RCC 7860 (cell line): ENCODE measurements at regions not wholly inside any gene's neighbourhood (a gene's known extent, or its start where the extent isn't known, plus 50 kb on each side); places are given as distances from the start of the nearest gene placed in this dataset.
"Not testable (repeated sequence)": the region's sequence is repeated elsewhere in the genome, so short reads cannot be mapped to it uniquely, and the experiment has no call there.

Source experiments
- DNase-seq: peaks from one replicate; pipeline ENCODE4 v3.0.0-alpha.2; 2015; ENCODE audit warnings: low spot score
- FAIRE-seq: peaks from 2 replicates; lab custom pipeline; 2012; peaks lifted over from hg19 to GRCh38; lab: Jason Lieb, UNC

DNA sequence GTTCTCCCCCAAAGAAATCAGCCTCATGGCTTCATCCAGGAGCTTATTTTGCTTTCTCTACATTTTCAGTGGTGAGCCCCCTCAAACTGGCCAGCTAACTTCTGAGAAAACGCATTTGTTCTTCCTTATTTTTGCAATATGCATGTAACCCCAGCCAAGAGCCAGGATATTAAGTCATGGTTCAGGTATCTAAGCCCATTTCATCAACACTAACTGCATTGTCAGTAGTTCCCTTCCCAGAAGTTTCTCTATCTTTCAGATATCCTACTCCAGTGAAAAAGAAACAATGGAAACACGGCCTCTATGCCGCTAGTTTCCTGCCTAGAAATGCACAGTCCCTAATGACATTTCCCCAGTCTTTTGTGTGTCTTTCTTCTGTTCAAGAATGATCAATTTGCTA lies 102.8 kb upstream of the RASSF8 start:
- FAIRE-seq (no peak), DNase-seq (no peak)

DNA sequence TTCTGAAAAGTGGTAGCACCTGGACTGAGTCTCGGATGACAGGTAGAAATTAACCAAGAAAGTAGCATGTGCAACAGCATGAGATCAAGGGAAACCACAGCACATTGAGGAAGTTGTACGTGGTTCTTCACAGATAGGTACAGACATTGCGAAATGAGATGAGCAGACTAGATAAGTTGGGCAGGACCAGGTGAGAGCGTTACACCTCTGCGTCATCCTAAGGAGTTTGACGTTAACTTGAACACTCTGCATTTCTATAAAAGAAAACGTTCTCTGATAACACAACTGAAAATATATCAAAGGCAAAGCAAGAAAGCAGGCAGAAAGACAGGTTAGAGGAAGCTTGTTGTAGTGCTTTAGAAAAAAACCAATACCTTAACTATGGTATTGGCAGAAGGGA lies 98.5 kb upstream of the RASSF8 start:
- no peak for DNase-seq
- FAIRE-seq, result no peak

DNA sequence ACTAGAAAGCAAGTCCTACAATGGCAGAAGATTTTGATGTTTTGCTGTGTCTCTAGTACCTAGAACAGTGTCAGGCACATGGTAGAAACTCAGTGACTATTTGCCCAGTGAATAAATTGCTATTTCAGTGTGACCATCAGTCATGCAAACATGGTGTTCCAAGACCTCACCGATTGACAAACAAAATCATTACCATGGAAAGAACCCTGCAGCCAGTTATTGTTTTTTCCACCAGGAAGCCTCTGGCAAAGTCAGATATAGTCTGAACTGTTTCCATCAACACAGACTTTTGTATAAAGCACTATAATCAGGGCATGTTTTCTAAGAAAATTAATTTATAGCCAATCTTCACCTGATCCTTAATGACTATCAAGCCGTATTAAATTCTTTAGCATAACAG lies 97.3 kb upstream of the RASSF8 start:
- no peak for FAIRE-seq

DNA sequence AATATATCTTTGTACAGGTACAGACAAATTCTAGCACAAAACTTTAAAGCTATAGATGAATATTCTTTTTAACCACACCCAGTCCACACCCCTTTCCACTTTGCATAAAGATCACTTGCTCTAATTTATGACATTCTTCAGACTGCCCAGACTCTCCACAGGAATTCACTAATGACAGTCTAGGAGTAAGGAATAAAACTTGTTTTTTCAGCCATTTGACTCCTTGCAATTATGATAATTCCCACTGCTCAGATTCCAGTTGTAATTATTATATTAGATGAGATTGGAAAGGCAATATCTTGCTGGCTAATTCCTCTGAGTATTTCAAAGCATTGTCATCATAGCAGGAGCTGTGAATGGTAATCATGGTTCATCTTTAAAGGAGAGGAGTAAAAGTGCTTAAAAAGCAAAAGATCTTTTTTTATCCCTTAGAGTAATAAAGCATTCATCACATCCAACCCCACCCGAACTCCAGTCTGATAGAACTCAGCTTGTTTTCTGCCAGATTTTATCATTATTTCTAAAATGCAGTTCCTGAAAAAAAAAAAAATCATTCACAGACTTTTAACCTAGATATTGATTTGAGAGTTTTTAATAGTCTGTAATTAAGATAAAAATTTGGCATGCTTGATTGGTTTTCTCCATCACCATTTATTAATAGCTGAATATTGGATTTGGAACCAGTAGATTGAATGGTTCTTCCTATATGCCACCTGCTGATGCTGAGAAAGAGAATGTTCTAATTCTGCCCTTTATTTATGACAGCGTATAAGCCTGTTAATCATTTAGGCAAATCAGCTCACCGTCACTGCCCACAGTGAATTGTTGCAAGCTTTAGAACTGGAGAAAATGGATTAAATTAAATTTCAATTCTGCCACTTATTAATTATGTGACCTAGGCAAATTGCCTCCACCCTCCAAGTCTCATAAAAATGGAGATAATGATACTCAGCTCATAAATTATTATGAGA lies 93.9 kb upstream of the RASSF8 start:
- DNase-seq (no peak), FAIRE-seq (no peak)

More for the DNA sequence above, 97.3 kb upstream of the RASSF8 start:
- no peak for DNase-seq

DNA sequence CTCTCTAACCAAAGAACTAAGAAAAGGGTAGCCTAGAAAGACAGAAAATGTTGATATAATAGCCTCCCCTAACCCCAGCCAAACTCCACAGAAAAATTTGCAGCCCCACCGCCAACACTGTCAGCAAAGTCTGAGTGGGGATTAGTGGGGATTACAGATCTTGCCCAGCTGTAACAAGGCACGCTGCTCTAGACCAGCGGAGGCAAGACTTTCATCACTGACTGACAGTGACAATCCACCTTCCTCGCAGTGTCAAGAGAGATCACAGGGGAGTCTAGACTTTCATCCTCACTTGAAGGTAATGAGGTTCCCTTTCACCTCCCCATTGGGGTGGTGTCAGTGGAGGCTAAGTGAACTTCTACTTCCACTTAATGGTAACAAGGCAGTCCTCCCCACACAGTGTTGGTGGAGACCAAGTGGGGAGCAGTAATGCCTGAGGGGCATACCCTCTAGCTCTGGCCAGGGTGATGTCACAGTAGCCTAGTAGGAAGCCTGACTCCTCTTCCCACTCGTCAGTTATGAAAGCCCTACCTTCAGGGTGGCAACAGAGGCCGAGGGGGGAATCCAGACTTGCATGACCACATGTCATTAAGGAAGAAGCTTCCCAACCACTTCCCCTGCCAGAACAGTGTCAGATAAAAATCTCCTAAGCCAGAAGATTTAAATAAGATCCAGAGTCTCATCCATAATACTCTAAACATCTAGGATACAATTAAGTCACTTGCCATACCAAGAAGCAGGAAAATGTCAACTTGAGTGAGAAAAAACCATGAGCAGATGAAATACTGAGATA lies 91.7 kb upstream of the RASSF8 start:
- FAIRE-seq (no peak), DNase-seq (peak; percentile 8)

DNA sequence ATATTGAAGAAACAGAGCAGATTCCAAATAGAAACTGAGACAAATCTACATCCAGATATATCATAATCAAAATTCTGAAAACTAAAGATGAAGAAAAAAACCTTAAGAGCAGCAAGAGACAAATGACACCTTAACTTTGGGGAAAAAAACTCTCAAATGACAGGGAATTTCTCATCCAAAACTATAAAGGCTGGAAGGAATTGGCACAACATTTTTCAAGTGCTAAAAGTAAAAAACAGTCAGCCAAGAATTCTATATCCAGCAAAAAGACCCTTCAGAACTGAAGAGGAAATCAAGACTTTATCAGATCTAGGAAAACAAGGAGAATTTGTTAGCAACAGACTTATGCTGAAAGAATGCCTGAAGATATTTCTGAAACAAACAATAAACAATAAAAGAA lies 90.3 kb upstream of the RASSF8 start:
- no peak for FAIRE-seq
- DNase-seq, result no peak

DNA sequence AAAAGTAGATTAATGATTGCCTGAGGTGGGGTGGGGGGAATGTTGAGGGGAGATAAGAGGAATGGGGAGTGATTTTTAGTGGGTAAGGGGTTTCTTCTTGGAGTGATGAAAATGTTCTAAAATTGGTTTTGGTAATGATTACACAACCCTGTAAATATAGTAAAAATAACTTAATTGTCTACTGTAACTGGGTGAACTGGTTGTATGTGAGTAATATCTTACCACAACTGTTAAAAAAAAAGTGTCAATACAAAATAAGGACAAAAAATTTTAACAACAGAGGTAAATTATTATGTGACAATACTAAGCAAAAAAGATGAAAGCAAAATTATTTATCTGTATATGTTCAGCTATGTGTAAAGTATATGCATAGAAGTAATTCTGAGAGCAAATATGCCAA lies 86.3 kb upstream of the RASSF8 start:
- FAIRE-seq, result no peak

DNA sequence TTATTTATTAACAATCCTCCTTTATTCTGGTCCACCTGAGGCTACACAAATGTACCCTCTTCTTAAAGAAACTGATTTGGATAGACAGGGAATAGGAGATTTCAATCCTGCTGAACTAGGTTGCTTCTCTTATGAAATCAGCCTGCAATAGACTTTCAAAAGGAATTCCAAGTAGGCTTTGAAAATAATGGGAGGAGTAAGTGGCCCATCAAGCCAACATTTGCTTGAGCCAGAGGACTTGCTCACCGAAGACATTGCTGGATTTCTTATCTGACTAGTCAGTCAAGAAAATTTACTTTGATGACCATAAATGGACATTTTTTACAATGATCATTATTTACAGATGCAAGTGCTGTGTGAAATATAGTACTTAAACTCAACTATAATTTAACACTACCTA lies 82.8 kb upstream of the RASSF8 start:
- FAIRE-seq, result no peak
- DNase-seq, result no peak

More for the DNA sequence above, 86.3 kb upstream of the RASSF8 start:
- DNase-seq, result no peak

DNA sequence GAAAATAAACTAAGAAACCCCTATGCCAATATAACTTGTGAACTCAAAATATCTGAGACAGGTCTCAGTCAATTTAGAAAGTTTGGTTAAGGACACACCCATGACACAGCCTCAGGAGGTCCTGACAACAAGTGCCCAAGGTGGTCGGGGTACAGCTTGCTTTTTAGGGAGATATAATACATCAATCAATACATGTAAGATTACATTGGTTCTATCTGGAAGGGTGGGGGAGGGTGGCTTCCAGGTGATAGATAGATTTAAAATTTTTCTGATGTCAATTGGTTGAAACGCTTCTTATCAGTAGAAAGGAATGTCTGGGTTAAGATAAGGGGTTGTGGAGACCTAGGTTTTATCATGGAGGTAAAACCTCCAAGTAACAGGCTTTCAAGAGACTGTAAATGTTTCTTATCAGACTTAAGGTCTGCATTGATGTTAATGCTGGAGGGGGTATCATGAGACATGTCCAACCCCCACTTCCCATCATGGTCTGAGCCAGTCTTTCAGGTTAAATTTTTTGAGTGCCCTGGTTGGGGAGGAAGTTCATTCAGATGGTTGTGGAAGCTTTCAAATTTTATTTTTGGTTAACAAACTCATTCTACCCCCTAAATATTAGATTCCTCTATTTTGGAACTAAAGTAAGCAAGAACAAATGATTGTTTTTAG lies 82.0 kb upstream of the RASSF8 start:
- no peak for FAIRE-seq
- DNase-seq, result no peak

DNA sequence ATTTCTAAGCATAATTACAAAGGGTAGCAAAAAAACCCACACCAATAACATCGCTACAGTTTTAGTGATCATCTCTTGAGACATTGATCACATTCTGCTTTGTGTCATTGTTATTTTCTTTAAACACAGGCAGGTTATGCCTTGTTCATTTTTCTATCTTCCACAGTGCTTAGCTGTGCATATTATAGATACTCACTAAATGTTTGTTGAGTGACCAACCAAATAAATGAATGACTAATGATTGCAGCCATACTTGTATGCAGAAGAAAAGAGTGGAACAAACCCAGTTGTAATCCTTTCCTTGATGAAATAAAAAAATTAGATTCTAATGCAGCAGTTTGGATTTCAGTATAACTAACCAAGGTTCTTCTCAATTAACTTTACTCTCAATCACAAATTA lies 81.0 kb upstream of the RASSF8 start:
- FAIRE-seq (no peak), DNase-seq (no peak)

DNA sequence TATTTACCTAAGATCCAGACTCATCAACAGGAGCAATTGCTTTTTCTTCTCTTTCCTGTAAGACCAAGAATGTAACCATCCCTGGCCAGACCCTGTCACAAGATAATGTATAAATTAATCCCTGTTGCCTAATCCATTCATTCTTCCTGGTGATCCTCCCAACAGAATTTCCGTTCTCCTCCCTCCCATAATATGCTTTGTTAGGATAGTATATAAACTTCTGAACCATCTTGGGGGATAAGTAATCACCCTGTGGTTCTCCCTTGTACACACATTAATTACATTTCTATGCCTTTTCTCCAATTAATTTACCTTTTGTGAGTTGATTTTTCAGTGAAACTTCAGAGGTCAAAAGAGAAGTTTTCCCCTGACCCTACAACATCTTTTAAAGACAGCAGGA lies 76.2 kb upstream of the RASSF8 start:
- DNase-seq, result no peak
- no peak for FAIRE-seq

DNA sequence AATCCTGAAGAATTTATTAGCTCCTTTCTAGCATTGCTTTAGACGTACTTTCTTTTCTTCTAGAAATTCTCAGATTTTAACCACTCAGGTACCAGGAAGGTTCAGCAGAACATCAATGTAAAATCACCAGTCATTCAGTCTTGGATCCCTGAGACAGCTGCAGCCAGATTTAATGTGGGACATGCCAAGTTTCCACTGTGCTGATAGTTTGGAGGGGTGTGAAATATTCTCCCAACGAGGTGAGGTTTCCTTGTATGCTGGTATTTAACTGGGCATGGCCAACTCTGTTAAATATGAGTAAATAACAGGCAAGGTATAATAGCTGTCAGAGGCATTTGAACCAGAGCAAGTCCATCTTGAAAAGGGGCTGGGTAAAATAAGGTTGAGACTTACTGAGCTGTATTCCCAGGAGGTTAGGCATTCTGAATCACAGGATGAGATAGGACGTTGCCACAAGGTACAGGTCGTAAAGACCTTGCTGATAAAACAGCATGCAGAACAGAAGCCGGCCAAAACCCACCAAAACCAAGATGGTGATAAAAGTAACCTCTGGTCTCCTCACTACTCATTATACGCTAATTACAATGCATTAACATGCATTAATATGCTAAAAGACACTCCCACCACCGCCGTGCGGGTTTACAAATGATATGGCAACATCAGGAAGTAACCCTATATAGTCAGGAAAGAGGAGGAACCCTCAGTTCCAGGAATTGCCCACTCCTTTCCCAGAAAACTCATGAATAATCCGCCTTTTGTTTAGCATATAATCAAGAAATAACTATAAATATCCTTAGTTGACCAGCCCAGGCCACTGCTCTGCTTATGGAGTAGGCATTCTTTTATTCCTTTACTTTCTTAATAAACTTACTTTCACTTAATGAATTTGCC lies 75.2 kb upstream of the RASSF8 start:
- DNase-seq, result no peak
- no peak for FAIRE-seq

DNA sequence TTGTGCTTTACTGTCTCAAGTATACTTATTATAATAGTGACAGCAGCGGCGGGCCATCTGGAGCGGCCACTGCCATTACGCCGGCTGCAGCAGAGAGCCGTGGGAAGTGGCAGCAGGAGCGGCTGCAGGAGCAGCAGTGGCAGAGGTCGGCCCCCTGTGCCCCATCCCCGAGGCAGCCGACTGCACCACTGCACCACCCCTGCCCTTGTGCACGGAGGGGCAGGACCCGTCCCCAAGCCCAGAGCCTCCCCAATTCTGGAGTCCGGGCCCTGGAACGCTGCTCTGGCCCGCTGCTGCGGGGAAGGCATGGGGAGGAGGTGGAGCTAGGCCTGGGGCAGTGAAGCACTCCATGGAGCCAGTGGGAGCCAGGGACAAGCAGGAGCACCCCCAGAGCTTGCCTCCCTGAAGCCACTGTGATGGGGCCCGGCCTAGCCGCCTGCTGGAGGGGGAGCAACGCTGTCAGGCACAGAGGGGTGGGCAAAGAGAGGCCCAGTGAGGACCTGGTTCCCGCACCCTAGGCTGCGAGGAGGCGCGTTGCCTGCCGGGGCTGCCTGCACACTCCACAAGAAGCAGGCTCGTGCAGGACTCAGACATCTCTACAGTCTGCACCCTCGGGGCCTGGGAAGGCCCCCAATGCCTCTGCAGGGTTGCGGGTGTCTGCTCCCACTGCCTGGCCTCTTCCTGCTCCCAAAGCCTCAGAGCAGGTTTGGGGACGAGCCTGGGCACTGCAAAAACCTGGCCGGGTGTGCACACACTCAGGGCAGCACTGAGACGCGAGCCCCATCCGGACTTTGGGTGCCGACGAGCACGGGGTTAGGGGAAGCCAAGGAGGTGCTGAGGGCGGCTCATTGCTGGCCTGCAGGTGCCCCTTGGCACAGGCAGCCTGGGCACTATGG lies 74.2 kb upstream of the RASSF8 start:
- DNase-seq (no peak), FAIRE-seq (no peak)

DNA sequence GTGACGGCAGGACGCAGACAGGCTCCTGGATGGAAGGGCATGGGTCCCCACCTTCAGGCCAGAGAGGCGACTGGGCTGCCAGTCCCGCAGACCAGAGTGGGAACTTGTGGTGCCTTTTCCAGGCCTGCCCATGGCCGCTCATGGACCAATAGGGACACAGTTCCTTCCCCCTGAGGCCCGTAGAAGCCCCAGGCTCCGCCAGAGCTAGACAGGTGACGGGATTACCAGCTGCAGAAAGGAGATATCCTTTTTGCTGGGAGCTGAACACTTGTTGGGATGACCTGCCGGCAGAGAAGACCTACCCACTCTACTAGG lies 73.6 kb upstream of the RASSF8 start:
- no peak for FAIRE-seq
- no peak for DNase-seq

DNA sequence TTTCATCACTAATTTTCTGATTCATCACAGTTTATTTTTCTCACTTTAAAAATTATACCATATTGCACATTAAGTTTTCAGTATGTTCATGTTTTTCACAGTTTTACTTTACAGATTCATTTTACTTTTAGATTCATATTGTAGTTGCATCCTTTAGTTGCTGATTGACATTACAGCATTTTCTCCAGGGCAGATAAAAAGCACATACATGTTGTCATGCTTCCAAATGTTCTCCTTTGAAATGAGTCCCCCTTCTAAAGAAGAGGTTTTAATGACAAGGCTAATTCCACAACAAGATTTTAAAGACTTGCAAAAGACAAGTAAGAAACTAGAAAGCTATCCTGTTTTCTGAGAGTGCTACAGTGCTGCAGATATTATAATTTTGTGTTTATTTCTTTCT lies 72.1 kb upstream of the RASSF8 start:
- FAIRE-seq (no peak), DNase-seq (no peak)

DNA sequence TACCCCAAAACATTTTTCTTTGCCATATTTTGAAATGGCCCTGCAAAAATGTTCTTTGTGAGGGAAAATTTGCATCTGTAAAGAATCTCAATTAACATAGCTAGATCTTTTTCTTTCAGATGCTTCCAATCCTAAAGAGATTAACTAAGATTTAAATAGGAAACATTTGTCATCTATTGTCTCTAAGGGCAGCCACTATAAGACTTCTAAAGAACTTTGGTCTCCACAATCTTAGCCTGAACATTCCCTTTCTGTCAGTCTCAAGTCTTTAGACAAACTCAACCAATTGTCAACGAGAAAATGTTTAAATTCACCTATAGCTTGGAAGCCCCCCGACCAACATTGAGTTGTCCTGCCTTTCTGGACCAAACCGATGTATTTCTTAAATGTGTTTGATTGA lies 71.1 kb upstream of the RASSF8 start:
- no peak for FAIRE-seq
- DNase-seq, result no peak

DNA sequence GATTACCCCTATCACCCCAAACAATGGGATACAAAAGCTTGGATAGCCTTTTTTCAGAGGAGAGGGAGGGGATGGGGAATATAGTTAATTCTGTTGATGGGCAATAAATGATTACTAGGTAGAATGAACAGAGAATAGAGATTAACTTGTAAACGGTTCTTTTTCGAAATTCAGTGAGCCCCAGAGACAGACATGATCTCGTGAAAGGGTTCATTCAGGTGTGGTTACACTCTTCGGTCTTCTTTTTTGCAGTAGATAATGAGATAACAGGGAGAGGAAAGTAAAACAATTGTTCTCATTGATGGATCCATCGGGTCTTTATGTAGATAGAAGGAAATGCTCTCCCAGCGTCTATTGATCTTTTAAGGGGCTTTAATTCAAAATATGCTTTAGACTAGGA lies 69.3 kb upstream of the RASSF8 start:
- DNase-seq, result no peak
- FAIRE-seq, result no peak

DNA sequence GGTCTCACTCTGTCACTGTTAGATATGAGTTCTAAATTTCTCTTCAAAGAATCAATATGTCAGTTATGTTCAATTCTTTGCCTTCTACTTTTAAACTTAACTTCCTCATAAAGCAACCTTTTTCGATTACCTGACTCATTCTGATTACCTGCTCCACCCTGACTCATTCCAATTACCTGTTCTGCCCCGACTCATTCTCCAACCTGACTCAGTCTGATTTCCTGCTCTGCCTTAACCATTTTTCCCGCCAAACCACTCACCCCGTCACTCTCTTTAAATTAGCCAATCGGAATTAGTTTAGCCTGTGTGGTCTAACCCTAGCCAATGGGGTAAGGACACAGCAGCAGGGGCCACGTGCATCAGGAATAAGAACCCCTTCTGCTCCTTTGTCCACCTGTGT lies 67.4 kb upstream of the RASSF8 start:
- FAIRE-seq, result not testable (repeated sequence)

DNA sequence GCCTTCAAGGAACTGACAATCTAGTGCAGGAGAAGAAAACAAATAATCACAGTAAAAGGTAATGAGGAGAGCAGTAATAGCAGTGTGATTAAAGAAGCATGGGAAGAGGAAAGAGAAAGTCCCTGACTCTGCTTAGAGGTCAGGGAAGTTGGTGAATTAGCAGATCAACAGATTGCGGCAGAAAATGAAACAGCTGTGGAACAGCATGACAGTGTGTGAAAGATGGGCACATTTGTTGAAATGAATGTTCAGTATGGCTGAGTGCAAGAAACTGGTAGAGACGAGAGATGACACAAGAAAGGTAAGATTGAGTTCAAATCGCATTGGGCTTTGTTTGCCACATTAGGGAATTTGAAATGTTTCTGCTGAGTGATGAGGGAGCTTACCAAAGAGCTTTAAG lies 63.7 kb upstream of the RASSF8 start:
- FAIRE-seq (no peak), DNase-seq (no peak)

More for the DNA sequence above, 67.4 kb upstream of the RASSF8 start:
- not testable (repeated sequence) for DNase-seq

DNA sequence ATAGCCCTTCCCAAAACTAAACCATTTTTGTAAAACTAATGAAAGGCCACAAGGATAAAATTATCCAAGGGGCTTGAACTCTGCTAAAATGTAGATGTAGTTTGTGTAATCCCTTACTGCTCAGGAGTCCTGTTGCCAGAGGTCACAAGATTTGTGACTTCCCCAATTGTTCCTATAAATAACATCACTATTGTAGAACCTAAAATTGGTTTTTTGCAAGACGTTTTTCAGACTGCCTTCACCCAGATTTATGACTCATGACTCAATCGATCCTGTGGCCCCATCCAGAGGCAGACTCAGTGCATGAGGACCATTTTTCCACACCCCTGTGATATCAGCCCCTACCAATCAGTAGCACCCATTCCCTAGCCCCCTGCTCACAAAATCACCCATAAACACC lies 61.5 kb upstream of the RASSF8 start:
- DNase-seq (no peak), FAIRE-seq (no peak)
